NCI-H524 (cell line): ENCODE measurements at regions not wholly inside any gene's neighbourhood (a gene's known extent, or its start where the extent isn't known, plus 50 kb on each side); places are given as distances from the start of the nearest gene placed in this dataset.
"Not testable (repeated sequence)": the region's sequence is repeated elsewhere in the genome, so short reads cannot be mapped to it uniquely, and the experiment has no call there.

Experiments used
- DNase-seq, 2 experiments: peaks; one replicate each; lab custom pipeline; 2025; lab: John Stamatoyannopoulos, UW

- DNase-seq = no peak
These were observed 64.5 kb upstream of the ATXN1 start for GRCh38 chr6:16825784-16826183.

- DNase-seq = no peak
These were observed 63.8 kb upstream of the ATXN1 start for GRCh38 chr6:16824845-16825685.

- DNase-seq = no peak
These were observed 62.6 kb upstream of the ATXN1 start for GRCh38 chr6:16823718-16824352.

GRCh38 chr6:16822975-16823717, 61.9 kb upstream of the ATXN1 start:
- DNase-seq = no peak

- no peak for DNase-seq
These were observed 61.3 kb upstream of the ATXN1 start for GRCh38 chr6:16822529-16822928.

- DNase-seq = no peak
These were observed 60.6 kb upstream of the ATXN1 start for GRCh38 chr6:16821834-16822264.

GRCh38 chr6:16820262-16820661, 59.0 kb upstream of the ATXN1 start:
- DNase-seq = not testable (repeated sequence)

- DNase-seq = peak in 1 of 2 experiments; percentile 11
These were observed 58.5 kb upstream of the ATXN1 start for GRCh38 chr6:16819752-16820151.

GRCh38 chr6:16818992-16819626, 57.8 kb upstream of the ATXN1 start:
- DNase-seq = peak; percentile 10 to 49

- no peak for DNase-seq
These were observed 56.3 kb upstream of the ATXN1 start for GRCh38 chr6:16817594-16817993.

- DNase-seq = no peak
These were observed 55.6 kb upstream of the ATXN1 start for GRCh38 chr6:16816891-16817290.

- DNase-seq = no peak
These were observed 51.7 kb upstream of the ATXN1 start for GRCh38 chr6:16812993-16813392.

- no peak for DNase-seq
These were observed 50.2 kb upstream of the ATXN1 start for GRCh38 chr6:16811277-16811979.
